ENCODE measurements at regions not wholly inside any gene's neighbourhood (a gene's known extent, or its start where the extent isn't known, plus 50 kb on each side); places are given as distances from the start of the nearest gene placed in this dataset.
"Not testable (repeated sequence)": the region's sequence is repeated elsewhere in the genome, so short reads cannot be mapped to it uniquely, and the experiment has no call there.

GRCh38 chr4:101411281-101411910 is 64.1 kb upstream of the PPP3CA start:
- TF ChIP-seq, protein P1, sequence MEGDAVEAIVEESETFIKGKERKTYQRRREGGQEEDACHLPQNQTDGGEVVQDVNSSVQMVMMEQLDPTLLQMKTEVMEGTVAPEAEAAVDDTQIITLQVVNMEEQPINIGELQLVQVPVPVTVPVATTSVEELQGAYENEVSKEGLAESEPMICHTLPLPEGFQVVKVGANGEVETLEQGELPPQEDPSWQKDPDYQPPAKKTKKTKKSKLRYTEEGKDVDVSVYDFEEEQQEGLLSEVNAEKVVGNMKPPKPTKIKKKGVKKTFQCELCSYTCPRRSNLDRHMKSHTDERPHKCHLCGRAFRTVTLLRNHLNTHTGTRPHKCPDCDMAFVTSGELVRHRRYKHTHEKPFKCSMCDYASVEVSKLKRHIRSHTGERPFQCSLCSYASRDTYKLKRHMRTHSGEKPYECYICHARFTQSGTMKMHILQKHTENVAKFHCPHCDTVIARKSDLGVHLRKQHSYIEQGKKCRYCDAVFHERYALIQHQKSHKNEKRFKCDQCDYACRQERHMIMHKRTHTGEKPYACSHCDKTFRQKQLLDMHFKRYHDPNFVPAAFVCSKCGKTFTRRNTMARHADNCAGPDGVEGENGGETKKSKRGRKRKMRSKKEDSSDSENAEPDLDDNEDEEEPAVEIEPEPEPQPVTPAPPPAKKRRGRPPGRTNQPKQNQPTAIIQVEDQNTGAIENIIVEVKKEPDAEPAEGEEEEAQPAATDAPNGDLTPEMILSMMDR (IDR thresholded peaks at IDR 0.05), result not testable (repeated sequence)
- TF ChIP-seq POLR2A (IDR thresholded peaks at IDR 0.05), result not testable (repeated sequence)
